H1 (cell line): ENCODE measurements at regions not wholly inside any gene's neighbourhood (a gene's known extent, or its start where the extent isn't known, plus 50 kb on each side); places are given as distances from the start of the nearest gene placed in this dataset.

Experiments used
- CTCF ChIA-PET: fragments of 300-600 bp; sonication (Branson Sonifier 250); formaldehyde crosslinking; loops from one replicate; lab custom pipeline; 2021; ENCODE audit not compliant: partially characterized antibody; lab: Charles Lee
- POLR2A ChIA-PET: fragments of 300-600 bp; sonication (Branson Sonifier 250); formaldehyde crosslinking; loops from one replicate; lab custom pipeline; 2021; ENCODE audit warnings: inconsistent platforms; ENCODE audit not compliant: partially characterized antibody; lab: Charles Lee
- DNase-seq, 2 experiments: peaks; one replicate each; pipeline versions ENCODE4 v3.0.0 to v3.0.0-alpha.2; 2010 to 2022; ENCODE audit warnings: low spot score in 2 of 2, low read depth in 1 of 2, mixed read lengths in 1 of 2
- FAIRE-seq: peaks from 2 replicates; lab custom pipeline; 2011; peaks lifted over from hg19 to GRCh38; lab: Jason Lieb, UNC
- H2AFZ ChIP-seq: 2 replicates; pipeline ENCODE4 v1.8.1; 2012; ENCODE audit warnings: low read length, inconsistent platforms
- H2AK5ac ChIP-seq: 2 replicates; pipeline ENCODE4 v1.6.1; 2013; ENCODE audit warnings: low read depth, low read length
- H2BK120ac ChIP-seq: replicated peaks from 2 replicates; pipeline ENCODE3; 2013; ENCODE audit warnings: low read depth, low read length, inconsistent platforms
- H2BK12ac ChIP-seq: 2 replicates; pipeline ENCODE4 v1.6.1; 2013; ENCODE audit warnings: low read depth, low read length
- H2BK15ac ChIP-seq: 2 replicates; pipeline ENCODE4 v1.6.1; 2013; ENCODE audit warnings: low read length
- H2BK20ac ChIP-seq: 2 replicates; pipeline ENCODE4 v1.6.1; 2013; ENCODE audit warnings: low read length
- H2BK5ac ChIP-seq: 2 replicates; pipeline ENCODE4 v1.6.1; 2013; ENCODE audit warnings: low read depth, low read length
- H3K14ac ChIP-seq: 2 replicates; pipeline ENCODE4 v1.6.1; 2013; ENCODE audit warnings: inconsistent platforms; ENCODE audit not compliant: insufficient read length
- H3K18ac ChIP-seq: 2 replicates; pipeline ENCODE4 v1.6.1; 2013; ENCODE audit warnings: low read length; ENCODE audit errors: extremely low read depth
- H3K23ac ChIP-seq: 2 replicates; pipeline ENCODE4 v1.6.1; 2013; ENCODE audit warnings: inconsistent platforms; ENCODE audit not compliant: insufficient read length
- H3K23me2 ChIP-seq: 2 replicates; pipeline ENCODE4 v1.6.1; 2013; ENCODE audit warnings: low read depth, low read length
- H3K27ac ChIP-seq: 2 replicates; pipeline ENCODE4 v1.6.1; 2011; ENCODE audit warnings: low read depth, low read length, inconsistent platforms
- H3K27me3 ChIP-seq, 4 experiments: replicated peaks in 1 of 4; 1 replicate in 1 of 4; 2 replicates in 3 of 4; pipeline versions ENCODE4 v1.6.1 to v1.8.1; 2011 to 2013; ENCODE audit warnings: low read length in 3 of 4, mild to moderate bottlenecking in 3 of 4, inconsistent platforms in 2 of 4, mixed read lengths in 2 of 4, moderate library complexity in 1 of 4; ENCODE audit not compliant: control insufficient read depth in 3 of 4, insufficient read depth in 3 of 4; ENCODE audit errors: extremely low read depth in 1 of 4
- H3K36me3 ChIP-seq, 4 experiments: 2 replicates each; pipeline versions ENCODE4 v1.6.1 to v1.8.1; 2011 to 2013; ENCODE audit warnings: mild to moderate bottlenecking in 4 of 4, low read length in 3 of 4, moderate library complexity in 2 of 4, control low read depth in 1 of 4, inconsistent platforms in 1 of 4; ENCODE audit not compliant: insufficient read depth in 4 of 4, control insufficient read depth in 2 of 4
- H3K4ac ChIP-seq: replicated peaks from 2 replicates; pipeline ENCODE3; 2013; ENCODE audit warnings: low read length, low read depth, mixed read lengths, inconsistent platforms; ENCODE audit not compliant: insufficient read length
- H3K4me1 ChIP-seq, 4 experiments: replicated peaks in 1 of 4; 1 replicate in 1 of 4; 2 replicates in 3 of 4; pipeline versions ENCODE4 v1.6.1 to v1.8.1; 2011 to 2013; ENCODE audit warnings: low read length in 3 of 4, inconsistent platforms in 2 of 4, mixed read lengths in 1 of 4; ENCODE audit not compliant: insufficient read depth in 4 of 4, control insufficient read depth in 3 of 4
- H3K4me2 ChIP-seq, 2 experiments: 2 replicates each; pipeline versions ENCODE4 v1.6.1 to v1.8.1; 2011 to 2013; ENCODE audit warnings: low read depth in 2 of 2, low read length in 2 of 2, control low read depth in 1 of 2, inconsistent platforms in 1 of 2, mild to moderate bottlenecking in 1 of 2; ENCODE audit not compliant: insufficient read depth in 1 of 2
- H3K4me3 ChIP-seq, 4 experiments: fragments of 200-600, 300-600 bp in 1 of 4; sonication (generic), shearing (Covaris generic), sonication (Bioruptor Twin) in 1 of 4; 2 replicates each; pipeline versions ENCODE4 v1.5.1 to v1.8.1; 2011 to 2016; ENCODE audit warnings: low read length in 4 of 4, low read depth in 3 of 4, control low read depth in 2 of 4, inconsistent platforms in 2 of 4, mild to moderate bottlenecking in 2 of 4, mixed read lengths in 1 of 4, moderate library complexity in 1 of 4; ENCODE audit not compliant: insufficient read depth in 2 of 4; ENCODE audit errors: extremely low read depth in 1 of 4
- H3K56ac ChIP-seq: replicated peaks from 2 replicates; pipeline ENCODE3; 2013; ENCODE audit warnings: low read depth, mild to moderate bottlenecking, mixed read lengths, low read length, inconsistent platforms; ENCODE audit not compliant: insufficient read length
- H3K79me1 ChIP-seq: 2 replicates; pipeline ENCODE4 v1.6.1; 2013; ENCODE audit warnings: low read depth, low read length, control low read depth
- H3K79me2 ChIP-seq, 2 experiments: 2 replicates each; pipeline versions ENCODE4 v1.6.1 to v1.8.1; 2012 to 2013; ENCODE audit warnings: low read length in 2 of 2, mild to moderate bottlenecking in 2 of 2, inconsistent platforms in 1 of 2; ENCODE audit not compliant: insufficient read depth in 2 of 2, control insufficient read depth in 1 of 2
- H3K9ac ChIP-seq, 4 experiments: replicated peaks in 1 of 4; 1 replicate in 1 of 4; 2 replicates in 3 of 4; pipeline versions ENCODE4 v1.6.1 to v1.8.1; 2011 to 2013; ENCODE audit warnings: low read depth in 3 of 4, low read length in 3 of 4, control low read depth in 2 of 4, mild to moderate bottlenecking in 2 of 4, moderate library complexity in 2 of 4, inconsistent platforms in 1 of 4; ENCODE audit errors: extremely low read depth in 1 of 4
- H3K9me3 ChIP-seq, 2 experiments: 2 replicates each; pipeline versions ENCODE4 v1.6.1 to v1.8.1; 2012 to 2013; ENCODE audit warnings: mild to moderate bottlenecking in 2 of 2, moderate library complexity in 2 of 2, control low read depth in 1 of 2, inconsistent platforms in 1 of 2, low read depth in 1 of 2, low read length in 1 of 2, mixed read lengths in 1 of 2; ENCODE audit not compliant: insufficient read depth in 2 of 2
- H4K20me1 ChIP-seq, 2 experiments: replicated peaks in 1 of 2; 2 replicates each; pipeline versions ENCODE3 to v1.8.1; 2011 to 2013; ENCODE audit warnings: inconsistent platforms in 2 of 2, low read length in 2 of 2, mild to moderate bottlenecking in 1 of 2; ENCODE audit not compliant: insufficient read depth in 2 of 2, control insufficient read depth in 1 of 2
- H4K5ac ChIP-seq: 2 replicates; pipeline ENCODE4 v1.6.1; 2013; ENCODE audit warnings: low read length, low read depth, mixed read lengths, inconsistent platforms; ENCODE audit not compliant: insufficient read length
- H4K8ac ChIP-seq: 2 replicates; pipeline ENCODE4 v1.8.0; 2013; ENCODE audit warnings: mild to moderate bottlenecking, moderate library complexity, low read length, inconsistent platforms; ENCODE audit not compliant: insufficient read depth; ENCODE audit errors: extremely low read depth
- H4K91ac ChIP-seq: replicated peaks from 2 replicates; pipeline ENCODE3; 2013; ENCODE audit warnings: low read length, mixed read lengths, inconsistent platforms; ENCODE audit not compliant: insufficient read length
- BRCA1 ChIP-seq: IDR thresholded peaks from 2 replicates; pipeline ENCODE4 v1.6.1; 2012; ENCODE audit warnings: low read depth, low read length, improper control_type of control experiment
- CHD1 ChIP-seq: IDR thresholded peaks from 2 replicates; pipeline ENCODE4 v1.6.1; 2012; ENCODE audit warnings: low read depth, low read length, improper control_type of control experiment
- CTBP2 ChIP-seq: IDR thresholded peaks from 2 replicates; pipeline ENCODE4 v1.7.0; 2011; ENCODE audit warnings: borderline replicate concordance, mild to moderate bottlenecking, moderate library complexity, mixed read lengths, low read length; ENCODE audit not compliant: insufficient read depth, insufficient read length
- MAFK ChIP-seq: IDR thresholded peaks from 2 replicates; pipeline ENCODE4 v1.6.1; 2012; ENCODE audit warnings: low read depth, mild to moderate bottlenecking, improper control_type of control experiment, low read length
- PHF8 ChIP-seq: fragments of 200-600 bp; sonication (generic); conservative IDR thresholded peaks from 2 replicates; pipeline ENCODE4 v1.7.1; 2012; ENCODE audit warnings: low read depth, mild to moderate bottlenecking, inconsistent platforms, low read length, moderate library complexity
- RNF2 ChIP-seq: fragments of 200-900, 300-1000 bp; sonication (generic); IDR thresholded peaks from 2 replicates; pipeline ENCODE4 v1.7.1; 2016; ENCODE audit warnings: borderline replicate concordance, low read depth, mild to moderate bottlenecking, antibody characterized with exemption, low read length; ENCODE audit not compliant: poor library complexity, severe bottlenecking; ENCODE audit errors: missing control alignments
- WGBS, 2 experiments: shearing (Covaris generic) in 1 of 2; methylation state at CpG; one replicate each; pipeline versions ENCODE4 v1.1.6 to v1.1.7; 2013 to 2015; ENCODE audit warnings: low lambda C conversion rate in 2 of 2, mixed read lengths in 2 of 2, inconsistent platforms in 1 of 2, low coverage in 1 of 2, missing lambda C conversion rate in 1 of 2; ENCODE audit not compliant: insufficient replicate concordance in 2 of 2, insufficient coverage in 1 of 2, insufficient read length in 1 of 2; ENCODE audit errors: extremely low coverage in 1 of 2, missing lambda C conversion rate in 1 of 2; 5-methylcytosine and 5-hydroxymethylcytosine counted together

- no peaks in the 10 kb centered on the region for H4K20me1 ChIP-seq
- no peak overlapping the region for H4K5ac ChIP-seq
- H2BK5ac ChIP-seq = no peak overlapping the region
- no peak overlapping the region for H4K91ac ChIP-seq
- H3K14ac ChIP-seq = no peak overlapping the region
- no peaks in the 10 kb centered on the region for H3K79me2 ChIP-seq
- no peaks in the 10 kb centered on the region for H3K79me1 ChIP-seq
- DNase-seq (no peak), FAIRE-seq (no peak)
- no peak overlapping the region for H3K4me2 ChIP-seq
- H3K4me1 ChIP-seq = no peaks in the 10 kb centered on the region; a peak in 1 of 7 replicates
- H3K9me3 ChIP-seq = peaks cover 6 to 9% of the 10 kb centered on the region in 2 experiments; a peak in 2 of 4 replicates
- no peak overlapping the region for H3K4me3 ChIP-seq
- no peak overlapping the region for H3K56ac ChIP-seq
- no peak overlapping the region for H3K4ac ChIP-seq
- no peaks in the 10 kb centered on the region for H3K36me3 ChIP-seq
- no peak overlapping the region for H2AFZ ChIP-seq
- H3K27ac ChIP-seq = no peak overlapping the region
- no peak overlapping the region for H3K9ac ChIP-seq
- no peaks in the 10 kb centered on the region for H3K23me2 ChIP-seq
- 85% methylated on average over 8 of the region's 8 CpGs; no CpG with 5 or more reads in 1 of the 2 experiments for WGBS, 2 experiments
- no peak overlapping the region for H2BK20ac ChIP-seq
- H2BK12ac ChIP-seq = no peak overlapping the region
- POLR2A ChIA-PET = no interaction called here
- no peak overlapping the region for H3K23ac ChIP-seq
- H2BK120ac ChIP-seq = no peak overlapping the region
- no peak overlapping the region for H4K8ac ChIP-seq
- H3K18ac ChIP-seq = no peak overlapping the region
- CTCF ChIA-PET = interaction anchor here (0.6 kb wide), 1 partner anchor 586 kb away, joined by 4 read pairs; no protein-coding TSS in a partner anchor
- no peak overlapping the region for H2AK5ac ChIP-seq
- H2BK15ac ChIP-seq = no peak overlapping the region
- no peaks in the 10 kb centered on the region for H3K27me3 ChIP-seq
- no peak for TF ChIP-seq RNF2
- TF ChIP-seq BRCA1 = no peak
- TF ChIP-seq PHF8 = no peak
- TF ChIP-seq MAFK = no peak
- no peak for TF ChIP-seq CHD1
- TF ChIP-seq CTBP2 = no peak
Observed at GRCh38 chr14:84825481-84826251, 704.3 kb upstream of the FLRT2 start.
